ENCODE measurements at regions not wholly inside any gene's neighbourhood (a gene's known extent, or its start where the extent isn't known, plus 50 kb on each side); places are given as distances from the start of the nearest gene placed in this dataset.
"Not testable (repeated sequence)": the region's sequence is repeated elsewhere in the genome, so short reads cannot be mapped to it uniquely, and the experiment has no call there.

GRCh38 chr21:18716578-18717138 is 313.1 kb upstream of the TMPRSS15 start:
- no peak for DNase-seq (ENCODE audit: low spot score)

- DNase-seq (ENCODE audit: low spot score) = no peak
Observed at GRCh38 chr21:18722193-18722592, 318.6 kb upstream of the TMPRSS15 start.

GRCh38 chr21:18723171-18723570 is 319.6 kb upstream of the TMPRSS15 start:
- no peak for DNase-seq (ENCODE audit: low spot score)

DNA sequence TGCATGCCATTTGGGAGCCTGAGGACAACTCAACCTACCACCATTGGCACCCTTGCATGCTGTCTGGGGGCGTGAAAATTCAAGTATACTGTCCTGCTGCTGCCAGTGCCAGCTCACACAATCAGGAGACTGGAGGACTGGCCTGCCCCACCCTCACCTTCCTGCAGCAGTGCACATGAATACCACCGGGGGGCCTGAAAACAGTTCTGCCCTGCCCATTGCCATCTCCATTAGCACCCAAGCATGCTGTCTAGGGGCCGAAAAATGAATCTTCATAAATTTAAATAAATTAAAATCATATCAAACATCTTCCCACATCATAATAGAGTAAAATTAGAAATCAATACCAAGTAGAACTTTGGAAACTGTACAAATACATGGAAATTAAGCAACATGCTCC is 322.1 kb upstream of the TMPRSS15 start:
- DNase-seq (ENCODE audit: low spot score) = no peak

- DNase-seq (ENCODE audit: low spot score) = no peak
Observed at GRCh38 chr21:18741954-18742353, 338.4 kb upstream of the TMPRSS15 start.

DNA sequence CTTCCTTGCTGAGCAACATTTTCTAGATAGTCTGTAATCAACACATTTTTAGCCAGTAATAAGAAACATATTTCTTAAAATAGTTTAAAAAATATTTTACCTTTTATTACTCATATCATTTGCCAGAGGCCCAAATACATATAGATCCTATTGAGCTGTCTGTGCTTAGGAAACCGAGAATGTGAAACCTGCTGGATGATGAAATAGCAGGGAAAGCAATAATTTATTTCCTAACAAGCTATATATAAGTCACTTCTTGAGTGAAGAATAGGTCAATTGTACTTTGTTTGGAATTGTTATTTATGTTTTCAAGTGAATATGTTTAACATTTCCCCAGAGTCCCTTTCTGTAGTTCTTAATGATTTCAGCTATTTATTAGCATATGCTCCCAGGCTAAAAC is 339.9 kb upstream of the TMPRSS15 start:
- DNase-seq (ENCODE audit: low spot score) = no peak

DNA sequence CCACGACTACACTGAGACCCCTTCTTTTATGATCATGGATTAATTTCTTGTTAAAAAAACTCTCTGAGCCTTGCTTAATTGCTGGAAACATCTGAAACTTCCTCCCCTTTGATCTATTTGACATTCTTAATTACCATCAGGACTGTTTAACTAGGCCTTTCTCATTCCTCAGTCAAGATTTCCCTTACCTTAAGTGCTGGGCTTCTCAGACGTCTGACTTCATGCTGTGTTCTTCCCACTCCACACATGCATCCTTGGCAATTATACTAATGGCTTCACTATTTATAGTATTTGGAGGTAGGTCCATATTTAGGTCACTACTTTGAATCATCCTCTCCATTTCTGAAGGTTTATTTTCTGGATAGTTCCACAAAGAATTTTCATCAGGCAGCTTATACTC is 341.3 kb upstream of the TMPRSS15 start:
- no peak for DNase-seq (ENCODE audit: low spot score)

DNA sequence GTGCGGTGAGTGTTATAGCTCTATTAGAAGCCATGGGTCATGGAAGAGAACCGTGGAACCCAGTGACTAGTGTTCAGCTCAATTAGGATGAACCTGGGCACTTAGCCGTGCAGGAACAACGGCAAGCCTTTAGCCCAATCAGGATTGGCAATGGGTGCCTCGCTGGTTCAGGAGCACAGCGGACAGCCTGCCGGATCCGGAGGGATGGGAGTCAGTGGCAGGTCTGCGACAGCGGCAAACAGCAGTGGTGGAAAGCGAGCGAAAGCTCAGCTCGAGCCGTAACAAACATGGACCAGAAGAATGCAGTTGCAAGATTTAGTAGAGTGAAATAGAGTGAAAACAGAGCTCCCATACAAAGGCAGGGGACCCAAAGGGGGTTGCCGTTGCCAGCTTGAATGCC is 349.3 kb upstream of the TMPRSS15 start:
- not testable (repeated sequence) for DNase-seq (ENCODE audit: low spot score)

- DNase-seq (ENCODE audit: low spot score) = not testable (repeated sequence)
Observed at GRCh38 chr21:18756272-18756671, 352.7 kb upstream of the TMPRSS15 start.

- no peak for DNase-seq (ENCODE audit: low spot score)
Observed at GRCh38 chr21:18759267-18759666, 355.7 kb upstream of the TMPRSS15 start.

DNA sequence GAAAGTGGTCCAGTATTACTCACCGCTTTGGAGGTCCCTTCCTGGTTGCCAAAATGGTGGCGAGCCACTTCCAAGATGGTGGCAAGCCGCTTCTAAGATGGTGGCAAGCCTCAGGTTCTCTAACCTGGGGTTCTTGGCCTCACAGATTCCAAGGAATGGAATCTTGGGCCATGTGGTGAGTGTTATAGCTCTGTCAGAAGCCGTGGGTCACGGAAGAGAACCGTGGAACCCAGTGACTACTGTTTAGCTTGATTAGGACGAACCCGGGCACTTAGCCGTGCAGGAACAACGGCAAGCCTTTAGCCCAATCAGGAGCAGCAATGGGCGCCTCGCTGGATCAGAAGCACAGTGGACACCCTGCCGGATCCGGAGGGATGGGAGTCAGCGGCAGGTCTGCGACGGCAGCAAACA is 356.2 kb upstream of the TMPRSS15 start:
- no peak for DNase-seq (ENCODE audit: low spot score)

- no peak for DNase-seq (ENCODE audit: low spot score)
Observed at GRCh38 chr21:18760247-18760646, 356.7 kb upstream of the TMPRSS15 start.

DNA sequence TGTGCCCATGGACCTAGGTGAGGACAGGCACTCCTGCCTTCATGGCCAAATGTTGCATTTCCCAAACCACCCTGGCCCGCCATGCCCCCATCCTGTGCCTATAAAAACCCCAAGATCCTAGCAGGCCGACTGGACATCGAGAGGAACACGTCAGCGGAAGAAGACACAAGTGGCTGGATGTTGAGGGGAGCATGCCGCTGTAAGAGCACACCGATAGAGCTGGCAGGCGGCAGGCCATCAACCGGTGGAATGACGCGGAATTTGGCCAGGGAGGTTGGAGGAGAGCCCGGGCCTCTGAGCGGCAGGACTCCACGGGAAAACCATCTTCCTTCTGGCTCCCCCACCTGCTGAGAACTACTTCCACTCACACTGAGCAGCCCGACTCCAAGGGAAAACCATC is 361.1 kb upstream of the TMPRSS15 start:
- DNase-seq (ENCODE audit: low spot score) = no peak

DNA sequence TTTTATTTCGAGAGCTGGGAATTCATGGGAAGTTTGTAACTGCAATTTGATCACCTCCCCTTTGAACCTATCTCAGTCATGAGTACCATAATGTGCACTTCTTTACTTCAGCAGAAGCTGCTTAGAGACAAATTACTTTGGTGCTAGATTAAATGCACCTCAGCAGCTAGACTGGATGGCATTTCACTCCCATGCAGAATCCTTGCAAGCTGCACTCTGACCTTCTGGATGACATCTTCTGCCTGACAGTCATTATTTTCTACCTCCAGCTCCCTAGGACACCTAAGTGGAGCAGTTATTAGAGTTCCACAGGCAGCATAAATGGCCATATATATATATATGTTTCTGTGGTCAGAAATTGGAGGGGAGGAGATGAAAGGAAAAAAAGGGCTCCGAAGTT is 366.0 kb upstream of the TMPRSS15 start:
- no peak for DNase-seq (ENCODE audit: low spot score)

DNA sequence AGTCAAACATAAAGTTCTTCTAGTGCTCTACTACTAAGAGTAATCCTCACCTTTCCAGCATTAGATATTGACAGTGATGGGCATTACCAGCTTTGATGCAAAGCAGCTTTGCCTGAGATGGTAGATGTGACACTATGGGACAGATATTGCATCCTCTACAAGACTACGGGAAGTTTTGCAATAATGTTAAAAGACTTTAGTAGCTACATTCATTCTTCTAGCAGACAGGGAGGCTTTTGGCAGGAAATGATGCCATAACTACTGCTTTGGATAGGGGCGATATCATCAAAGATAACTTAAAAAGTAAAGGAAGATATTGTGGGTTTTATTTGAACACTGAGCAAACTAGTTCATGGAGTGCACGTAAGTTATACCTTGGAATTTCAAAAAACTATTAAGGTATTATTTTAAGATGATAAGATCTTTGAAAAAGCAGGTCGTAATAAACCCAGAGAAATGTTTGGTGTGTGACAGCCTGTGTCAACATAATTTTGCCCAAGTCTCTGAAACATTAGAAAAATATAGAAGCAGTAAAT is 368.3 kb upstream of the TMPRSS15 start:
- no peak for DNase-seq (ENCODE audit: low spot score)

GRCh38 chr21:18772404-18772803 is 368.8 kb upstream of the TMPRSS15 start:
- DNase-seq (ENCODE audit: low spot score) = no peak

DNA sequence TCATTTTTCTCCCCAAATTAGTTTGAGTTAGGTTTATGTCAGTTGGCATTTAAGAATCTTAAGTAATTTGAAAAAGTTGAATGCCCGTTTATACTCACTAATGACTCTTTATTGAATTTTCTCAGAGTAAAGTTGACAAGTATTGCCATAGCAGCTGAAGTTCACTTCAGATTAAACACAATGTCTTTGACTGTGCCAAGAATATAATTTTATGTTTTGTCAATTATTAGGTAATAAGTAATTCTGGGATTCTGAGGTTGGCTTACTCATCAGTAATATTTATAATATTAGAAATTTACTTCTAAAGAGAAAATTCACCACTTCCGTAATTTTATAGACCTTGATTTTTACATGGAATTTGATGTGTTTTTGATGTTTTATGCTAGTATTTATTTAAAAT is 369.3 kb upstream of the TMPRSS15 start:
- no peak for DNase-seq (ENCODE audit: low spot score)

DNA sequence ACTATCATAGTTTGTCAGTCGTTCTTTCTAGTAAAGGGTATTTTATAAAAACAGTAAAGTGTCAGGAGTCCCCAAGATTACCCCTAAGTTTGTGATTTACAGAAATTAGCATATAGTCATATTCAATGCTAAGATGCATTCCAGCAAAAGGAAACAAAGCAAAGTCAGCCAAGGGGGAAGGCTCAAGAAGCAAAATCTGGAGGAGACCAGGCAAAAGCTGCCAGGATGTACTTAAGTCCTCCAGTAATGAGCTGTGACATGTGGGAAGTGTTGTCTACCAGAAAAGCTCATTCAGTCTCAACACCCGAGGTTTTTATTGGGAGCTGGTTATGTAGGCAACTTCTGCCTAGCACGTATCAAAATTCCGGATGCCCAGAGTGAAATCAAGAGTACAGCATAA is 373.4 kb upstream of the TMPRSS15 start:
- no peak for DNase-seq (ENCODE audit: low spot score)

- DNase-seq (ENCODE audit: low spot score) = no peak
Observed at GRCh38 chr21:18782721-18783120, 379.1 kb upstream of the TMPRSS15 start.

- DNase-seq (ENCODE audit: low spot score) = no peak
Observed at GRCh38 chr21:18801468-18801867, 397.9 kb upstream of the TMPRSS15 start.

GRCh38 chr21:18803624-18804023 is 400.0 kb upstream of the TMPRSS15 start:
- no peak for DNase-seq (ENCODE audit: low spot score)

- DNase-seq (ENCODE audit: low spot score) = no peak
Observed at GRCh38 chr21:18810136-18810535, 406.6 kb upstream of the TMPRSS15 start.

DNA sequence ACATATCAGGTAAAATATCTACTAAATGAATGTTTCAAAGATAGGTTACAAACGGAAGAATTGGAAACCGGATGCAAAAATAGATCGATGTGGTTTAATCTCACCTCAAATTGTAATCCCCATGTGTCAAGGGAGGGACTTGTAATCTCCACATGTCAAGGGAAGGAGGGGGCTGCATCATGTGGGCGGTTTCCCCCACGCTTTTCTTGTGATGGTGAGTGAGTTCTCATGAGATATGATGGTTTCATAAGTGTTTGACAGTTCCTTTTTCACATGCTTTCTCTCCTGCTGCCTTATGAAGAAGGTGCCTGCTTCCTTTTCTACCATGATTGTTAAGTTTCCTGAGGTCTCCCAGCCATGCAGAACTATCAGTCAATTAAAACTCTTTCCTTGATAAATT is 408.7 kb upstream of the TMPRSS15 start:
- DNase-seq (ENCODE audit: low spot score) = no peak

- no peak for DNase-seq (ENCODE audit: low spot score)
Observed at GRCh38 chr21:18819507-18819906, 415.9 kb upstream of the TMPRSS15 start.

GRCh38 chr21:18826562-18826961 is 423.0 kb upstream of the TMPRSS15 start:
- DNase-seq (ENCODE audit: low spot score) = no peak
